OCI-LY1 (cell line): ENCODE measurements at regions not wholly inside any gene's neighbourhood (a gene's known extent, or its start where the extent isn't known, plus 50 kb on each side); places are given as distances from the start of the nearest gene placed in this dataset.

Source experiments
- CTCF ChIP-seq: fragments of 200-600 bp; sonication (generic), shearing (Covaris generic); IDR thresholded peaks from 2 replicates; pipeline ENCODE4 v1.5.1; 2017; ENCODE audit warnings: mild to moderate bottlenecking, antibody characterized with exemption, low read length, moderate library complexity, mixed read lengths
- EZH2 ChIP-seq: fragments of 200-600 bp; sonication (generic), shearing (Covaris generic); IDR thresholded peaks from 2 replicates; pipeline ENCODE4 v1.8.0; 2017; ENCODE audit warnings: borderline replicate concordance, mixed run types, mild to moderate bottlenecking, antibody characterized with exemption, low read length, moderate library complexity, mixed read lengths

- TF ChIP-seq CTCF (no peak), EZH2 (no peak)
These were observed 327.2 kb upstream of the MSX2 start for GRCh38 chr5:174397206-174397605.
